Mammary epithelial cell (primary cell): ENCODE measurements at regions not wholly inside any gene's neighbourhood (a gene's known extent, or its start where the extent isn't known, plus 50 kb on each side); places are given as distances from the start of the nearest gene placed in this dataset.

ENCODE experiments used
- EZH2 ChIP-seq: IDR thresholded peaks from 2 replicates; pipeline ENCODE4 v1.6.1; 2012; ENCODE audit warnings: low read length, inconsistent platforms, borderline replicate concordance
- TF ChIP-seq, protein P1 (sequence below), 2 donors: IDR thresholded peaks in 1 of 2; conservative IDR thresholded peaks in 1 of 2; 2 replicates each; pipeline ENCODE4 v1.5.1; 2011 to 2012; ENCODE audit warnings: inconsistent platforms in 2 of 2, low read length in 2 of 2, mild to moderate bottlenecking in 2 of 2, control low read depth in 1 of 2, low read depth in 1 of 2; ENCODE audit not compliant: insufficient read depth in 1 of 2; ENCODE audit errors: extremely low read depth in 1 of 2

DNA sequence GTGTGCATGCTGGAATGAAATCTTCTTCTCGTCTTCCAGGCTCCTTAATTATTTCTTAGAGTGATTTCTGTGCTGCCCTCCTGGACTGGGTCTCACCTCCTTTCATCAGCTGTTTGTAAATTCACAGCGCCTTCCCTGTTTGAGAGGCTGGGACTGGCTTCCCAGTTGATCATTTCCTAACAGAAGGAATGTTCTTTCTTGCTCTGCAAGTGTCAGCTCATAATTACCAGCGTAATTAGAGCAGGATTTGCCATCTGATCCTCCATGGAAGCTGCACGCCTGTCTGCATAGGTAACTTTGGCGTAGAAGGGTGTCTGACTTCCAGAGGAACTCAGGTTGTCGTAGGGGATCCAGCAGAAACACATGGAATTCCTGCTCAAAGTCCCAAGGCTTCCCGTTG is 375.0 kb upstream of the EEF2KMT start:
- TF ChIP-seq, protein P1, sequence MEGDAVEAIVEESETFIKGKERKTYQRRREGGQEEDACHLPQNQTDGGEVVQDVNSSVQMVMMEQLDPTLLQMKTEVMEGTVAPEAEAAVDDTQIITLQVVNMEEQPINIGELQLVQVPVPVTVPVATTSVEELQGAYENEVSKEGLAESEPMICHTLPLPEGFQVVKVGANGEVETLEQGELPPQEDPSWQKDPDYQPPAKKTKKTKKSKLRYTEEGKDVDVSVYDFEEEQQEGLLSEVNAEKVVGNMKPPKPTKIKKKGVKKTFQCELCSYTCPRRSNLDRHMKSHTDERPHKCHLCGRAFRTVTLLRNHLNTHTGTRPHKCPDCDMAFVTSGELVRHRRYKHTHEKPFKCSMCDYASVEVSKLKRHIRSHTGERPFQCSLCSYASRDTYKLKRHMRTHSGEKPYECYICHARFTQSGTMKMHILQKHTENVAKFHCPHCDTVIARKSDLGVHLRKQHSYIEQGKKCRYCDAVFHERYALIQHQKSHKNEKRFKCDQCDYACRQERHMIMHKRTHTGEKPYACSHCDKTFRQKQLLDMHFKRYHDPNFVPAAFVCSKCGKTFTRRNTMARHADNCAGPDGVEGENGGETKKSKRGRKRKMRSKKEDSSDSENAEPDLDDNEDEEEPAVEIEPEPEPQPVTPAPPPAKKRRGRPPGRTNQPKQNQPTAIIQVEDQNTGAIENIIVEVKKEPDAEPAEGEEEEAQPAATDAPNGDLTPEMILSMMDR (conservative IDR thresholded peaks at IDR 0.05 in 1 of 2, IDR thresholded peaks at IDR 0.05 in 1 of 2; ENCODE audit: extremely low read depth in 1 of 2, insufficient read depth in 1 of 2, low read depth in 1 of 2, low read length in 2 of 2), result no peak
- TF ChIP-seq EZH2, result no peak
